SH-SY5Y (cell line): ENCODE measurements at regions not wholly inside any gene's neighbourhood (a gene's known extent, or its start where the extent isn't known, plus 50 kb on each side); places are given as distances from the start of the nearest gene placed in this dataset.

Source experiments
- GATA2 ChIP-seq: IDR thresholded peaks from 2 replicates; pipeline ENCODE4 v1.6.1; 2011; ENCODE audit warnings: mild to moderate bottlenecking, low read depth, low read length
- GATA3 ChIP-seq: IDR thresholded peaks from 2 replicates; pipeline ENCODE4 v1.6.1; 2011; ENCODE audit warnings: low read depth, mild to moderate bottlenecking, low read length, moderate library complexity

GRCh38 chr2:37481244-37481643 is 136.8 kb downstream of the QPCT start:
- TF ChIP-seq GATA2: no peak
- TF ChIP-seq GATA3: no peak
